ENCODE measurements at regions not wholly inside any gene's neighbourhood (a gene's known extent, or its start where the extent isn't known, plus 50 kb on each side); places are given as distances from the start of the nearest gene placed in this dataset.

GRCh38 chr12:92196368-92196767 is 50.7 kb upstream of the BTG1 start:
- Histone ChIP-seq H3K27ac (no peak overlapping the region), H3K9me3 (no peaks in the 10 kb centered on the region), H3K27me3 (no peaks in the 10 kb centered on the region), H3K4me3 (no peak overlapping the region), H3K4me1 (peaks cover 6% of the 10 kb centered on the region), H3K36me3 (no peaks in the 10 kb centered on the region)
- intact Hi-C loops (cut with DNase I) = no loop called here
- TF ChIP-seq, protein P1, sequence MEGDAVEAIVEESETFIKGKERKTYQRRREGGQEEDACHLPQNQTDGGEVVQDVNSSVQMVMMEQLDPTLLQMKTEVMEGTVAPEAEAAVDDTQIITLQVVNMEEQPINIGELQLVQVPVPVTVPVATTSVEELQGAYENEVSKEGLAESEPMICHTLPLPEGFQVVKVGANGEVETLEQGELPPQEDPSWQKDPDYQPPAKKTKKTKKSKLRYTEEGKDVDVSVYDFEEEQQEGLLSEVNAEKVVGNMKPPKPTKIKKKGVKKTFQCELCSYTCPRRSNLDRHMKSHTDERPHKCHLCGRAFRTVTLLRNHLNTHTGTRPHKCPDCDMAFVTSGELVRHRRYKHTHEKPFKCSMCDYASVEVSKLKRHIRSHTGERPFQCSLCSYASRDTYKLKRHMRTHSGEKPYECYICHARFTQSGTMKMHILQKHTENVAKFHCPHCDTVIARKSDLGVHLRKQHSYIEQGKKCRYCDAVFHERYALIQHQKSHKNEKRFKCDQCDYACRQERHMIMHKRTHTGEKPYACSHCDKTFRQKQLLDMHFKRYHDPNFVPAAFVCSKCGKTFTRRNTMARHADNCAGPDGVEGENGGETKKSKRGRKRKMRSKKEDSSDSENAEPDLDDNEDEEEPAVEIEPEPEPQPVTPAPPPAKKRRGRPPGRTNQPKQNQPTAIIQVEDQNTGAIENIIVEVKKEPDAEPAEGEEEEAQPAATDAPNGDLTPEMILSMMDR (IDR thresholded peaks at IDR 0.05) = no peak
- TF ChIP-seq POLR2A (IDR thresholded peaks at IDR 0.05) = no peak
- TF ChIP-seq POLR2AphosphoS5 (IDR thresholded peaks at IDR 0.05; ENCODE audit: insufficient read depth in 1 of 2, low read depth in 1 of 2) = no peak
- DNase-seq (ENCODE audit: extremely low spot score in 2 of 2) = no peak
